ENCODE measurements at regions not wholly inside any gene's neighbourhood (a gene's known extent, or its start where the extent isn't known, plus 50 kb on each side); places are given as distances from the start of the nearest gene placed in this dataset.

- Histone ChIP-seq H3K9me3 (ENCODE audit: control extremely low read depth in 1 of 3, control insufficient read depth in 2 of 3, insufficient read depth in 1 of 3, low read length in 2 of 3) (no peaks in the 10 kb centered on the region), H3K4me3 (ENCODE audit: control extremely low read depth in 1 of 5, extremely low read depth in 1 of 5, insufficient read depth in 1 of 5, low read depth in 2 of 5, low read length in 4 of 5) (no peak overlapping the region), H3K27me3 (replicated peaks in 1 of 4; ENCODE audit: control extremely low read depth in 1 of 4, control insufficient read depth in 3 of 4, insufficient read depth in 4 of 4, low read length in 3 of 4) (peaks cover 0 to 3% (median 0%) of the 10 kb centered on the region in 4 experiments), H3K27ac (ENCODE audit: low read length in 2 of 2) (no peak overlapping the region), H3K79me2 (ENCODE audit: control insufficient read depth, insufficient read depth, low read length) (no peaks in the 10 kb centered on the region), H3K4me1 (ENCODE audit: control insufficient read depth in 2 of 2, insufficient read depth in 2 of 2, low read length in 2 of 2) (no peaks in the 10 kb centered on the region), H2AFZ (ENCODE audit: insufficient read depth, low read depth, low read length, poor library complexity, severe bottlenecking) (no peak overlapping the region), H4K20me1 (ENCODE audit: control insufficient read depth, insufficient read depth, low read length, poor library complexity, severe bottlenecking) (no peaks in the 10 kb centered on the region), H3K36me3 (replicated peaks in 1 of 2; ENCODE audit: control extremely low read depth in 1 of 2, control insufficient read depth in 1 of 2, extremely low read depth in 1 of 2, insufficient read depth in 2 of 2, low read length in 1 of 2) (no peaks in the 10 kb centered on the region), H3K4me2 (replicated peaks; ENCODE audit: low read depth, low read length, poor library complexity, severe bottlenecking) (no peak overlapping the region), H3K9ac (ENCODE audit: low read length) (no peak overlapping the region)
- H3K4me1 Mint-ChIP-seq = no peaks in the 10 kb centered on the region
- DNase-seq (no peak), ATAC-seq (ENCODE audit: low read depth) (no peak)
- H3K9me3 Mint-ChIP-seq (ENCODE audit: insufficient read depth) = peaks cover 3% of the 10 kb centered on the region
- H3K4me3 Mint-ChIP-seq = no peak overlapping the region
- H3K27me3 Mint-ChIP-seq = peaks cover 29% of the 10 kb centered on the region
- TF ChIP-seq, protein P1, sequence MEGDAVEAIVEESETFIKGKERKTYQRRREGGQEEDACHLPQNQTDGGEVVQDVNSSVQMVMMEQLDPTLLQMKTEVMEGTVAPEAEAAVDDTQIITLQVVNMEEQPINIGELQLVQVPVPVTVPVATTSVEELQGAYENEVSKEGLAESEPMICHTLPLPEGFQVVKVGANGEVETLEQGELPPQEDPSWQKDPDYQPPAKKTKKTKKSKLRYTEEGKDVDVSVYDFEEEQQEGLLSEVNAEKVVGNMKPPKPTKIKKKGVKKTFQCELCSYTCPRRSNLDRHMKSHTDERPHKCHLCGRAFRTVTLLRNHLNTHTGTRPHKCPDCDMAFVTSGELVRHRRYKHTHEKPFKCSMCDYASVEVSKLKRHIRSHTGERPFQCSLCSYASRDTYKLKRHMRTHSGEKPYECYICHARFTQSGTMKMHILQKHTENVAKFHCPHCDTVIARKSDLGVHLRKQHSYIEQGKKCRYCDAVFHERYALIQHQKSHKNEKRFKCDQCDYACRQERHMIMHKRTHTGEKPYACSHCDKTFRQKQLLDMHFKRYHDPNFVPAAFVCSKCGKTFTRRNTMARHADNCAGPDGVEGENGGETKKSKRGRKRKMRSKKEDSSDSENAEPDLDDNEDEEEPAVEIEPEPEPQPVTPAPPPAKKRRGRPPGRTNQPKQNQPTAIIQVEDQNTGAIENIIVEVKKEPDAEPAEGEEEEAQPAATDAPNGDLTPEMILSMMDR (IDR thresholded peaks at IDR 0.05) = no peak
- no peak for TF ChIP-seq EZH2 (IDR thresholded peaks at IDR 0.05; ENCODE audit: borderline replicate concordance, insufficient read depth, low read depth, low read length, poor library complexity, severe bottlenecking)
- H3K27ac Mint-ChIP-seq = no peak overlapping the region
- ChIA-PET CTCF (no interaction called here), POLR2A (no interaction called here)
- intact Hi-C loops (cut with micrococcal nuclease) = no loop called here
These were observed 220.3 kb downstream of the SEC23IP start for GRCh38 chr10:120112809-120113208.

- H3K4me1 ChIP-seq (ENCODE audit: control insufficient read depth in 2 of 2, insufficient read depth in 2 of 2, low read length in 2 of 2) = no peaks in the 10 kb centered on the region
- ChIA-PET POLR2A (no interaction called here), CTCF (no interaction called here)
- no peaks in the 10 kb centered on the region for H4K20me1 ChIP-seq (ENCODE audit: control insufficient read depth, insufficient read depth, low read length, poor library complexity, severe bottlenecking)
- no peak overlapping the region for H3K27ac ChIP-seq (ENCODE audit: low read length in 2 of 2)
- Mint-ChIP-seq H3K9me3 (ENCODE audit: insufficient read depth) (peaks cover 3% of the 10 kb centered on the region), H3K4me3 (no peak overlapping the region), H3K27me3 (peaks cover 21% of the 10 kb centered on the region), H3K27ac (no peak overlapping the region), H3K4me1 (no peaks in the 10 kb centered on the region)
- intact Hi-C loops (cut with micrococcal nuclease) = no loop called here
- no peak overlapping the region for H3K4me3 ChIP-seq (ENCODE audit: control extremely low read depth in 1 of 5, extremely low read depth in 1 of 5, insufficient read depth in 1 of 5, low read depth in 2 of 5, low read length in 4 of 5)
- ATAC-seq (ENCODE audit: low read depth) (no peak), DNase-seq (no peak)
- no peak overlapping the region for H3K4me2 ChIP-seq (replicated peaks; ENCODE audit: low read depth, low read length, poor library complexity, severe bottlenecking)
- no peak overlapping the region for H2AFZ ChIP-seq (ENCODE audit: insufficient read depth, low read depth, low read length, poor library complexity, severe bottlenecking)
- H3K79me2 ChIP-seq (ENCODE audit: control insufficient read depth, insufficient read depth, low read length) = no peaks in the 10 kb centered on the region
- H3K36me3 ChIP-seq (replicated peaks in 1 of 2; ENCODE audit: control extremely low read depth in 1 of 2, control insufficient read depth in 1 of 2, extremely low read depth in 1 of 2, insufficient read depth in 2 of 2, low read length in 1 of 2) = no peaks in the 10 kb centered on the region
- no peaks in the 10 kb centered on the region for H3K9me3 ChIP-seq (ENCODE audit: control extremely low read depth in 1 of 3, control insufficient read depth in 2 of 3, insufficient read depth in 1 of 3, low read length in 2 of 3)
- H3K27me3 ChIP-seq (replicated peaks in 1 of 4; ENCODE audit: control extremely low read depth in 1 of 4, control insufficient read depth in 3 of 4, insufficient read depth in 4 of 4, low read length in 3 of 4) = peaks cover 0 to 3% (median 0%) of the 10 kb centered on the region in 4 experiments
- TF ChIP-seq, protein P1 (IDR thresholded peaks at IDR 0.05) = no peak
- no peak for TF ChIP-seq EZH2 (IDR thresholded peaks at IDR 0.05; ENCODE audit: borderline replicate concordance, insufficient read depth, low read depth, low read length, poor library complexity, severe bottlenecking)
- WGBS (ENCODE audit: insufficient coverage) = 58% methylated on average over 2 of the region's 6 CpGs
- H3K9ac ChIP-seq (ENCODE audit: low read length) = no peak overlapping the region
These were observed 223.4 kb downstream of the SEC23IP start for GRCh38 chr10:120115959-120116358.
